MM.1S (cell line): ENCODE measurements at regions not wholly inside any gene's neighbourhood (a gene's known extent, or its start where the extent isn't known, plus 50 kb on each side); places are given as distances from the start of the nearest gene placed in this dataset.

Source experiments
- DNase-seq: peaks from one replicate; pipeline ENCODE4 v3.0.0-alpha.2; 2015
- H2AFZ ChIP-seq: fragments of 300-600 bp; sonication (generic); 2 replicates; pipeline ENCODE4 v1.6.0; 2016; ENCODE audit warnings: antibody characterized with exemption, low read length
- H3F3A ChIP-seq: fragments of 300-600 bp; sonication (generic); 2 replicates; pipeline ENCODE4 v1.6.1; 2016; ENCODE audit warnings: mild to moderate bottlenecking, antibody characterized with exemption, low read length, moderate library complexity, mixed read lengths; ENCODE audit not compliant: insufficient read depth
- H3K27ac ChIP-seq: fragments of 300-600 bp; sonication (generic); 2 replicates; pipeline ENCODE4 v1.5.1; 2016; ENCODE audit warnings: mild to moderate bottlenecking, low read length
- H3K27me3 ChIP-seq: fragments of 300-600 bp; sonication (generic); replicated peaks from 2 replicates; pipeline ENCODE4 v1.6.0; 2016; ENCODE audit warnings: low read length; ENCODE audit not compliant: insufficient read depth
- H3K36me3 ChIP-seq: fragments of 300-600 bp; sonication (generic); replicated peaks from 2 replicates; pipeline ENCODE4 v1.6.1; 2016; ENCODE audit warnings: mild to moderate bottlenecking, low read length, mixed read lengths; ENCODE audit not compliant: insufficient read depth
- H3K4me1 ChIP-seq: fragments of 300-600 bp; sonication (generic); 2 replicates; pipeline ENCODE4 v1.6.1; 2016; ENCODE audit warnings: low read length, mixed read lengths
- H3K4me2 ChIP-seq: fragments of 300-600 bp; sonication (generic); 2 replicates; pipeline ENCODE4 v1.6.0; 2016; ENCODE audit warnings: low read depth, low read length
- H3K4me3 ChIP-seq: fragments of 300-600 bp; sonication (generic); 2 replicates; pipeline ENCODE4 v1.5.1; 2016; ENCODE audit warnings: low read length, mixed read lengths
- H3K79me2 ChIP-seq: fragments of 300-600 bp; sonication (generic); 2 replicates; pipeline ENCODE4 v1.6.1; 2016; ENCODE audit warnings: mixed run types, low read length, mixed read lengths
- H3K9ac ChIP-seq: fragments of 300-600 bp; sonication (generic); 2 replicates; pipeline ENCODE4 v1.6.1; 2016; ENCODE audit warnings: low read length, mixed read lengths
- H3K9me2 ChIP-seq: fragments of 300-600 bp; sonication (generic); replicated peaks from 2 replicates; pipeline ENCODE4 v1.6.1; 2016; ENCODE audit warnings: mild to moderate bottlenecking, low read length, mixed read lengths; ENCODE audit not compliant: insufficient read depth
- H3K9me3 ChIP-seq: fragments of 300-600 bp; sonication (generic); replicated peaks from 2 replicates; pipeline ENCODE4 v1.6.1; 2016; ENCODE audit warnings: mild to moderate bottlenecking, low read length, mixed read lengths; ENCODE audit not compliant: insufficient read depth
- H4K20me1 ChIP-seq: fragments of 300-600 bp; sonication (generic); 2 replicates; pipeline ENCODE4 v1.6.1; 2016; ENCODE audit warnings: mild to moderate bottlenecking, low read length, moderate library complexity, mixed read lengths; ENCODE audit not compliant: insufficient read depth
- CTCF ChIP-seq: fragments of 300-600 bp; sonication (generic); IDR thresholded peaks from 2 replicates; pipeline ENCODE4 v1.5.1; 2016; ENCODE audit warnings: antibody characterized with exemption, low read length, mixed read lengths
- EZH2 ChIP-seq: fragments of 300-600 bp; sonication (generic); optimal IDR thresholded peaks from 2 replicates; pipeline ENCODE3; 2017; ENCODE audit warnings: low read depth, mild to moderate bottlenecking, antibody characterized with exemption, low read length, mixed read lengths
- EZH2phosphoT487 ChIP-seq: fragments of 300-600 bp; sonication (generic); IDR thresholded peaks from 2 replicates; pipeline ENCODE4 v1.6.1; 2018; ENCODE audit warnings: antibody characterized with exemption, low read length

GRCh38 chr12:105977236-105977635 is 161.5 kb downstream of the NUAK1 start:
- TF ChIP-seq CTCF (no peak), EZH2phosphoT487 (no peak), EZH2 (no peak)
- DNase-seq = no peak
- Histone ChIP-seq H3K27ac (no peak overlapping the region), H3K9me2 (no peaks in the 10 kb centered on the region), H4K20me1 (no peaks in the 10 kb centered on the region), H3K9me3 (no peaks in the 10 kb centered on the region), H3K4me1 (no peaks in the 10 kb centered on the region), H3K36me3 (no peaks in the 10 kb centered on the region), H3K4me3 (no peak overlapping the region), H3K4me2 (no peak overlapping the region), H3K79me2 (no peaks in the 10 kb centered on the region), H3F3A (no peaks in the 10 kb centered on the region), H2AFZ (no peak overlapping the region), H3K27me3 (no peaks in the 10 kb centered on the region), H3K9ac (no peak overlapping the region)

- no peak for DNase-seq
- no peak overlapping the region for H2AFZ ChIP-seq
- no peak overlapping the region for H3K27ac ChIP-seq
- no peaks in the 10 kb centered on the region for H3F3A ChIP-seq
- H3K9me2 ChIP-seq = no peaks in the 10 kb centered on the region
- H3K27me3 ChIP-seq = no peaks in the 10 kb centered on the region
- H3K9ac ChIP-seq = no peak overlapping the region
- H3K36me3 ChIP-seq = no peaks in the 10 kb centered on the region
- H3K4me2 ChIP-seq = no peak overlapping the region
- no peak for TF ChIP-seq CTCF
- no peak for TF ChIP-seq EZH2
- TF ChIP-seq EZH2phosphoT487 = no peak
- no peaks in the 10 kb centered on the region for H3K9me3 ChIP-seq
- no peaks in the 10 kb centered on the region for H3K79me2 ChIP-seq
- no peaks in the 10 kb centered on the region for H3K4me1 ChIP-seq
- H3K4me3 ChIP-seq = no peak overlapping the region
- no peaks in the 10 kb centered on the region for H4K20me1 ChIP-seq
These were observed 161.1 kb downstream of the NUAK1 start for GRCh38 chr12:105977652-105978051.

- Histone ChIP-seq H4K20me1 (no peaks in the 10 kb centered on the region), H3K4me2 (no peak overlapping the region), H3K4me3 (no peak overlapping the region), H3K4me1 (no peaks in the 10 kb centered on the region), H3K36me3 (no peaks in the 10 kb centered on the region), H3F3A (no peaks in the 10 kb centered on the region), H3K9me3 (no peaks in the 10 kb centered on the region), H3K27me3 (no peaks in the 10 kb centered on the region), H3K9ac (no peak overlapping the region), H3K79me2 (no peaks in the 10 kb centered on the region), H2AFZ (no peak overlapping the region), H3K9me2 (no peaks in the 10 kb centered on the region), H3K27ac (no peak overlapping the region)
- DNase-seq = no peak
- TF ChIP-seq CTCF (no peak), EZH2phosphoT487 (no peak), EZH2 (no peak)
These were observed 160.5 kb downstream of the NUAK1 start for GRCh38 chr12:105978276-105978675.

- no peak for TF ChIP-seq EZH2
- no peaks in the 10 kb centered on the region for H3F3A ChIP-seq
- no peaks in the 10 kb centered on the region for H4K20me1 ChIP-seq
- no peak overlapping the region for H3K27ac ChIP-seq
- H2AFZ ChIP-seq = no peak overlapping the region
- H3K9ac ChIP-seq = no peak overlapping the region
- no peaks in the 10 kb centered on the region for H3K9me3 ChIP-seq
- H3K27me3 ChIP-seq = no peaks in the 10 kb centered on the region
- H3K4me1 ChIP-seq = no peaks in the 10 kb centered on the region
- DNase-seq = no peak
- no peak overlapping the region for H3K4me3 ChIP-seq
- no peak overlapping the region for H3K4me2 ChIP-seq
- no peaks in the 10 kb centered on the region for H3K79me2 ChIP-seq
- no peaks in the 10 kb centered on the region for H3K9me2 ChIP-seq
- H3K36me3 ChIP-seq = no peaks in the 10 kb centered on the region
These were observed 160.1 kb downstream of the NUAK1 start for GRCh38 chr12:105978686-105979085.
